ENCODE measurements at regions not wholly inside any gene's neighbourhood (a gene's known extent, or its start where the extent isn't known, plus 50 kb on each side); places are given as distances from the start of the nearest gene placed in this dataset.

DNA sequence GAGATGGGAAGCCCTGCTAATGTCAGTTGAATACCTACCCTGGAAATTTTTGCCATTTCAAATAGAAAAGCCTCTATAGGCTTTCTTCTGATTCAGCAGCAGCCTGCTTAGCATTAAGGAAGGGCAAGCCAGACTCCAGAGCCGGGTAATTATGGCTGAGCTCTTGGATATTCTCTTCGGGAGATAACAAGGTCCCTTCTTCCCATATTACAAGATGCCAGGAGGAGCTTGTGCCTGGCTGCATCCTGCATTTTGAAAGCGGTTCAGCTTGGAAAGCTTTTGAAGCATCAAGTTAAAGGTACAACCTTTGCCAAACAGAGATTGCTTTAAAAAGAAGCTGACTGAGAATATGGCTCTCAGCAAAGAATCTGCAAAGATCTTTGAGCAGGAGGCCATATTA, 399.6 kb upstream of the RPS6KA3 start:
- Histone ChIP-seq H3K9me3 (ENCODE audit: control insufficient read depth in 1 of 2, insufficient read depth in 1 of 2, low read depth in 1 of 2, low read length in 2 of 2) (no peaks in the 10 kb centered on the region), H3K36me3 (ENCODE audit: control insufficient read depth in 1 of 2, insufficient read depth in 2 of 2, low read length in 2 of 2) (no peaks in the 10 kb centered on the region), H2AFZ (ENCODE audit: low read depth, low read length, poor library complexity, severe bottlenecking) (no peak overlapping the region), H3K4me2 (ENCODE audit: low read length) (no peak overlapping the region), H3K79me2 (ENCODE audit: insufficient read depth, low read length) (no peaks in the 10 kb centered on the region), H3K27me3 (ENCODE audit: insufficient read depth, low read length) (no peaks in the 10 kb centered on the region), H3K27ac (ENCODE audit: low read depth, low read length) (no peak overlapping the region), H3K9ac (ENCODE audit: low read length) (no peak overlapping the region), H3K4me3 (replicated peaks in 1 of 2; ENCODE audit: low read depth in 1 of 2, low read length in 2 of 2) (no peak overlapping the region), H3K4me1 (ENCODE audit: control insufficient read depth in 1 of 2, insufficient read depth in 2 of 2, low read length in 2 of 2) (no peaks in the 10 kb centered on the region), H4K20me1 (ENCODE audit: insufficient read depth) (no peaks in the 10 kb centered on the region), H3K9me2 (ENCODE audit: insufficient read depth) (no peaks in the 10 kb centered on the region)
- ATAC-seq (no peak), DNase-seq (ENCODE audit: low read depth, low spot score) (no peak)
- POLR2A ChIA-PET: no interaction called here
- CTCF ChIA-PET: no interaction called here
- no TSS peak for BruUV-seq (replicated peaks)
- RAD21 ChIA-PET (ENCODE audit: low non-redundant PET in 1 of 2, low total read pairs in 2 of 2, uncharacterized antibody in 2 of 2, unreplicated experiment in 2 of 2): no interaction called here
- TF ChIP-seq EZH2 (IDR thresholded peaks at IDR 0.05): no peak
- no peak for TF ChIP-seq RAD21 (IDR thresholded peaks at IDR 0.05; ENCODE audit: low read depth)
- TF ChIP-seq, protein P1, sequence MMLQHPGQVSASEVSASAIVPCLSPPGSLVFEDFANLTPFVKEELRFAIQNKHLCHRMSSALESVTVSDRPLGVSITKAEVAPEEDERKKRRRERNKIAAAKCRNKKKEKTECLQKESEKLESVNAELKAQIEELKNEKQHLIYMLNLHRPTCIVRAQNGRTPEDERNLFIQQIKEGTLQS (IDR thresholded peaks at IDR 0.05): no peak
- TF ChIP-seq, protein P2, sequence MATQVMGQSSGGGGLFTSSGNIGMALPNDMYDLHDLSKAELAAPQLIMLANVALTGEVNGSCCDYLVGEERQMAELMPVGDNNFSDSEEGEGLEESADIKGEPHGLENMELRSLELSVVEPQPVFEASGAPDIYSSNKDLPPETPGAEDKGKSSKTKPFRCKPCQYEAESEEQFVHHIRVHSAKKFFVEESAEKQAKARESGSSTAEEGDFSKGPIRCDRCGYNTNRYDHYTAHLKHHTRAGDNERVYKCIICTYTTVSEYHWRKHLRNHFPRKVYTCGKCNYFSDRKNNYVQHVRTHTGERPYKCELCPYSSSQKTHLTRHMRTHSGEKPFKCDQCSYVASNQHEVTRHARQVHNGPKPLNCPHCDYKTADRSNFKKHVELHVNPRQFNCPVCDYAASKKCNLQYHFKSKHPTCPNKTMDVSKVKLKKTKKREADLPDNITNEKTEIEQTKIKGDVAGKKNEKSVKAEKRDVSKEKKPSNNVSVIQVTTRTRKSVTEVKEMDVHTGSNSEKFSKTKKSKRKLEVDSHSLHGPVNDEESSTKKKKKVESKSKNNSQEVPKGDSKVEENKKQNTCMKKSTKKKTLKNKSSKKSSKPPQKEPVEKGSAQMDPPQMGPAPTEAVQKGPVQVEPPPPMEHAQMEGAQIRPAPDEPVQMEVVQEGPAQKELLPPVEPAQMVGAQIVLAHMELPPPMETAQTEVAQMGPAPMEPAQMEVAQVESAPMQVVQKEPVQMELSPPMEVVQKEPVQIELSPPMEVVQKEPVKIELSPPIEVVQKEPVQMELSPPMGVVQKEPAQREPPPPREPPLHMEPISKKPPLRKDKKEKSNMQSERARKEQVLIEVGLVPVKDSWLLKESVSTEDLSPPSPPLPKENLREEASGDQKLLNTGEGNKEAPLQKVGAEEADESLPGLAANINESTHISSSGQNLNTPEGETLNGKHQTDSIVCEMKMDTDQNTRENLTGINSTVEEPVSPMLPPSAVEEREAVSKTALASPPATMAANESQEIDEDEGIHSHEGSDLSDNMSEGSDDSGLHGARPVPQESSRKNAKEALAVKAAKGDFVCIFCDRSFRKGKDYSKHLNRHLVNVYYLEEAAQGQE (IDR thresholded peaks at IDR 0.05; ENCODE audit: low read depth): no peak
- intact Hi-C loops (cut with micrococcal nuclease): no loop called here

DNA sequence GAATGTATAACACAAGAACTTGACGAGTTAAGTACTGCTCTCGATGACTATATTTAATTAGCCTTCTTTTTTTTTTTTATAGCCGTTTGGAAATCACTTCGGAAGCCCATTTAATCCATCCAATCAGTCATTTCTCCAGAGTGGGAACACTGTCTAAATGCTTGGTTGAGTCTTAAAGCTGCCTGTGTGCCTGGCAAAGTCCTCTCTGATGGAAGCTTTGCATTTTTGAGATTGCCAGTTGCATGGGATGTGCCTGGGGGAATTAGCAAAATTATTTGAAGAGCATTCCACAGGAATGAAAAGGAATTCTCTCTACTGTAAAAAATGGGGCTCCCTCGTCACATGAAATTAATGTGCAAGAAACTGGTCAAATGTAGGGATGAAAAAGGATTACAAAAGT, 398.8 kb upstream of the RPS6KA3 start:
- CTCF ChIA-PET: no interaction called here

More for the DNA sequence above, 398.8 kb upstream of the RPS6KA3 start:
- no peak overlapping the region for H2AFZ ChIP-seq (ENCODE audit: low read depth, low read length, poor library complexity, severe bottlenecking)
- no peak overlapping the region for H3K4me2 ChIP-seq (ENCODE audit: low read length)
- BruUV-seq (replicated peaks): no TSS peak
- H3K4me3 ChIP-seq (replicated peaks in 1 of 2; ENCODE audit: low read depth in 1 of 2, low read length in 2 of 2): no peak overlapping the region
- no peak for ATAC-seq
- no peaks in the 10 kb centered on the region for H3K9me3 ChIP-seq (ENCODE audit: control insufficient read depth in 1 of 2, insufficient read depth in 1 of 2, low read depth in 1 of 2, low read length in 2 of 2)
- H3K9me2 ChIP-seq (ENCODE audit: insufficient read depth): no peaks in the 10 kb centered on the region
- RAD21 ChIA-PET (ENCODE audit: low non-redundant PET in 1 of 2, low total read pairs in 2 of 2, uncharacterized antibody in 2 of 2, unreplicated experiment in 2 of 2): no interaction called here
- H3K27me3 ChIP-seq (ENCODE audit: insufficient read depth, low read length): no peaks in the 10 kb centered on the region
- H3K9ac ChIP-seq (ENCODE audit: low read length): no peak overlapping the region
- H4K20me1 ChIP-seq (ENCODE audit: insufficient read depth): no peaks in the 10 kb centered on the region
- no peaks in the 10 kb centered on the region for H3K79me2 ChIP-seq (ENCODE audit: insufficient read depth, low read length)
- POLR2A ChIA-PET: no interaction called here
- H3K27ac ChIP-seq (ENCODE audit: low read depth, low read length): no peak overlapping the region
- intact Hi-C loops (cut with micrococcal nuclease): no loop called here
- no peak for DNase-seq (ENCODE audit: low read depth, low spot score)
- no peaks in the 10 kb centered on the region for H3K4me1 ChIP-seq (ENCODE audit: control insufficient read depth in 1 of 2, insufficient read depth in 2 of 2, low read length in 2 of 2)
- TF ChIP-seq SRF (IDR thresholded peaks at IDR 0.05; ENCODE audit: low read depth): no peak
- TF ChIP-seq FOSL1 (IDR thresholded peaks at IDR 0.05; ENCODE audit: low read depth): no peak
- no peak for TF ChIP-seq CBX3 (IDR thresholded peaks at IDR 0.05; ENCODE audit: low read depth)
- TF ChIP-seq TCF7L2 (IDR thresholded peaks at IDR 0.05; ENCODE audit: borderline replicate concordance, extremely low read depth, insufficient read depth, insufficient read length): no peak
- no peak for TF ChIP-seq ZFX (IDR thresholded peaks at IDR 0.05)
- TF ChIP-seq SP1 (IDR thresholded peaks at IDR 0.05; ENCODE audit: low read depth): no peak
- TF ChIP-seq, protein P3, sequence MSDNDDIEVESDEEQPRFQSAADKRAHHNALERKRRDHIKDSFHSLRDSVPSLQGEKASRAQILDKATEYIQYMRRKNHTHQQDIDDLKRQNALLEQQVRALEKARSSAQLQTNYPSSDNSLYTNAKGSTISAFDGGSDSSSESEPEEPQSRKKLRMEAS (IDR thresholded peaks at IDR 0.05): no peak
- TF ChIP-seq SIN3A (IDR thresholded peaks at IDR 0.05; ENCODE audit: low read depth): no peak
- TF ChIP-seq, protein P4, sequence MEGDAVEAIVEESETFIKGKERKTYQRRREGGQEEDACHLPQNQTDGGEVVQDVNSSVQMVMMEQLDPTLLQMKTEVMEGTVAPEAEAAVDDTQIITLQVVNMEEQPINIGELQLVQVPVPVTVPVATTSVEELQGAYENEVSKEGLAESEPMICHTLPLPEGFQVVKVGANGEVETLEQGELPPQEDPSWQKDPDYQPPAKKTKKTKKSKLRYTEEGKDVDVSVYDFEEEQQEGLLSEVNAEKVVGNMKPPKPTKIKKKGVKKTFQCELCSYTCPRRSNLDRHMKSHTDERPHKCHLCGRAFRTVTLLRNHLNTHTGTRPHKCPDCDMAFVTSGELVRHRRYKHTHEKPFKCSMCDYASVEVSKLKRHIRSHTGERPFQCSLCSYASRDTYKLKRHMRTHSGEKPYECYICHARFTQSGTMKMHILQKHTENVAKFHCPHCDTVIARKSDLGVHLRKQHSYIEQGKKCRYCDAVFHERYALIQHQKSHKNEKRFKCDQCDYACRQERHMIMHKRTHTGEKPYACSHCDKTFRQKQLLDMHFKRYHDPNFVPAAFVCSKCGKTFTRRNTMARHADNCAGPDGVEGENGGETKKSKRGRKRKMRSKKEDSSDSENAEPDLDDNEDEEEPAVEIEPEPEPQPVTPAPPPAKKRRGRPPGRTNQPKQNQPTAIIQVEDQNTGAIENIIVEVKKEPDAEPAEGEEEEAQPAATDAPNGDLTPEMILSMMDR (IDR thresholded peaks at IDR 0.05 in 2 of 3, conservative IDR thresholded peaks at IDR 0.05 in 1 of 3; ENCODE audit: borderline replicate concordance in 1 of 3, insufficient read depth in 1 of 3, low read depth in 2 of 3, low read length in 2 of 3): no peak
- no peaks in the 10 kb centered on the region for H3K36me3 ChIP-seq (ENCODE audit: control insufficient read depth in 1 of 2, insufficient read depth in 2 of 2, low read length in 2 of 2)
